Fibroblast of lung (primary cell): ENCODE measurements at regions not wholly inside any gene's neighbourhood (a gene's known extent, or its start where the extent isn't known, plus 50 kb on each side); places are given as distances from the start of the nearest gene placed in this dataset.

Experiments used
- DNase-seq, 2 donors: peaks; one replicate each; pipeline versions ENCODE4 v3.0.0 to v3.0.0-alpha.2; 2010; ENCODE audit warnings: low read depth in 2 of 2
- H2AFZ ChIP-seq: 2 replicates; pipeline ENCODE4 v1.5.1; 2012; ENCODE audit warnings: low read length, control low read depth, inconsistent platforms
- H3K27ac ChIP-seq: 2 replicates; pipeline ENCODE4 v1.5.1; 2011; ENCODE audit warnings: low read length, control low read depth; ENCODE audit not compliant: insufficient read depth
- H3K27me3 ChIP-seq: 2 replicates; pipeline ENCODE4 v1.5.1; 2011; ENCODE audit warnings: mild to moderate bottlenecking, low read length; ENCODE audit not compliant: control insufficient read depth, insufficient read depth
- H3K36me3 ChIP-seq: 2 replicates; pipeline ENCODE4 v1.5.1; 2011; ENCODE audit warnings: low read length; ENCODE audit not compliant: control insufficient read depth, insufficient read depth
- H3K4me1 ChIP-seq: 2 replicates; pipeline ENCODE4 v1.5.1; 2011; ENCODE audit warnings: low read length; ENCODE audit not compliant: control insufficient read depth, insufficient read depth; ENCODE audit errors: extremely low read depth
- H3K4me2 ChIP-seq: 2 replicates; pipeline ENCODE4 v1.5.1; 2011; ENCODE audit warnings: low read length, control low read depth; ENCODE audit not compliant: insufficient read depth; ENCODE audit errors: extremely low read depth
- H3K4me3 ChIP-seq, 4 experiments: fragments of 200-600 bp in 1 of 4; sonication (generic) in 1 of 4; replicated peaks in 1 of 4; 2 replicates each; pipeline ENCODE4 v1.5.1; 2011 to 2016; ENCODE audit warnings: low read length in 4 of 4, low read depth in 3 of 4, mild to moderate bottlenecking in 3 of 4, control low read depth in 2 of 4, inconsistent platforms in 1 of 4, mixed read lengths in 1 of 4; ENCODE audit not compliant: insufficient read depth in 1 of 4; ENCODE audit errors: control extremely low read depth in 1 of 4
- H3K79me2 ChIP-seq: 2 replicates; pipeline ENCODE4 v1.5.1; 2012; ENCODE audit warnings: mild to moderate bottlenecking, low read length, inconsistent platforms; ENCODE audit not compliant: control insufficient read depth, insufficient read depth
- H3K9ac ChIP-seq: 2 replicates; pipeline ENCODE4 v1.5.1; 2011; ENCODE audit warnings: mild to moderate bottlenecking, low read length, control low read depth; ENCODE audit not compliant: insufficient read depth
- H3K9me3 ChIP-seq: 2 replicates; pipeline ENCODE4 v1.5.1; 2012; ENCODE audit warnings: low read depth, low read length; ENCODE audit not compliant: control insufficient read depth, insufficient read depth
- H4K20me1 ChIP-seq: 2 replicates; pipeline ENCODE4 v1.5.1; 2011; ENCODE audit warnings: low read length; ENCODE audit not compliant: control insufficient read depth, insufficient read depth; ENCODE audit errors: extremely low read depth
- CTCF ChIP-seq, 2 donors: IDR thresholded peaks in 1 of 2; conservative IDR thresholded peaks in 1 of 2; 1 replicate in 1 of 2; 2 replicates in 1 of 2; pipeline ENCODE4 v1.5.1; 2011 to 2012; ENCODE audit warnings: low read length in 2 of 2, control low read depth in 1 of 2, inconsistent platforms in 1 of 2, low read depth in 1 of 2, mild to moderate bottlenecking in 1 of 2
- EZH2 ChIP-seq: IDR thresholded peaks from 2 replicates; pipeline ENCODE4 v1.5.1; 2012; ENCODE audit warnings: low read length, control low read depth, mild to moderate bottlenecking; ENCODE audit errors: missing control alignments

GRCh38 chr21:38915546-38915945 is 109.8 kb downstream of the ETS2 start:
- H4K20me1 ChIP-seq: no peaks in the 10 kb centered on the region
- H3K27ac ChIP-seq: no peak overlapping the region
- H3K79me2 ChIP-seq: no peaks in the 10 kb centered on the region
- H3K9ac ChIP-seq: no peak overlapping the region
- H3K36me3 ChIP-seq: no peaks in the 10 kb centered on the region
- H3K4me1 ChIP-seq: peaks cover 11% of the 10 kb centered on the region
- no peak overlapping the region for H3K4me2 ChIP-seq
- peaks cover 4% of the 10 kb centered on the region for H3K27me3 ChIP-seq
- no peak overlapping the region for H2AFZ ChIP-seq
- DNase-seq: no peak
- no peak overlapping the region for H3K4me3 ChIP-seq
- TF ChIP-seq CTCF (conservative IDR thresholded peaks at IDR 0.05 in 1 of 2, IDR thresholded peaks at IDR 0.05 in 1 of 2; ENCODE audit: low read depth in 1 of 2, low read length in 2 of 2): no peak
- no peak for TF ChIP-seq EZH2
- H3K9me3 ChIP-seq: no peaks in the 10 kb centered on the region

GRCh38 chr21:38914528-38915293 is 109.0 kb downstream of the ETS2 start:
- H2AFZ ChIP-seq: no peak overlapping the region
- no peak overlapping the region for H3K27ac ChIP-seq
- peaks cover 4% of the 10 kb centered on the region for H3K27me3 ChIP-seq
- H3K9me3 ChIP-seq: no peaks in the 10 kb centered on the region
- TF ChIP-seq CTCF (conservative IDR thresholded peaks at IDR 0.05 in 1 of 2, IDR thresholded peaks at IDR 0.05 in 1 of 2; ENCODE audit: low read depth in 1 of 2, low read length in 2 of 2) (no peak), EZH2 (no peak)
- no peak overlapping the region for H3K9ac ChIP-seq
- no peak overlapping the region for H3K4me2 ChIP-seq
- no peaks in the 10 kb centered on the region for H4K20me1 ChIP-seq
- peak in 1 of 2 donors; percentile 50 for DNase-seq
- no peaks in the 10 kb centered on the region for H3K79me2 ChIP-seq
- no peaks in the 10 kb centered on the region for H3K36me3 ChIP-seq
- no peak overlapping the region for H3K4me3 ChIP-seq
- H3K4me1 ChIP-seq: peaks cover 10% of the 10 kb centered on the region

- Histone ChIP-seq H2AFZ (no peak overlapping the region), H3K4me2 (peak overlapping the region; percentile 84), H3K4me1 (peaks cover 10% of the 10 kb centered on the region), H3K27ac (peak overlapping the region; percentile 43), H3K27me3 (peaks cover 4% of the 10 kb centered on the region), H3K9ac (no peak overlapping the region), H3K4me3 (no peak overlapping the region), H3K79me2 (no peaks in the 10 kb centered on the region), H4K20me1 (no peaks in the 10 kb centered on the region), H3K9me3 (no peaks in the 10 kb centered on the region), H3K36me3 (no peaks in the 10 kb centered on the region)
- TF ChIP-seq CTCF (conservative IDR thresholded peaks at IDR 0.05 in 1 of 2, IDR thresholded peaks at IDR 0.05 in 1 of 2; ENCODE audit: low read depth in 1 of 2, low read length in 2 of 2) (no peak), EZH2 (no peak)
- no peak for DNase-seq
These were observed 108.3 kb downstream of the ETS2 start for GRCh38 chr21:38913893-38914527.
